ENCODE measurements at regions not wholly inside any gene's neighbourhood (a gene's known extent, or its start where the extent isn't known, plus 50 kb on each side); places are given as distances from the start of the nearest gene placed in this dataset.
"Not testable (repeated sequence)": the region's sequence is repeated elsewhere in the genome, so short reads cannot be mapped to it uniquely, and the experiment has no call there.

DNA sequence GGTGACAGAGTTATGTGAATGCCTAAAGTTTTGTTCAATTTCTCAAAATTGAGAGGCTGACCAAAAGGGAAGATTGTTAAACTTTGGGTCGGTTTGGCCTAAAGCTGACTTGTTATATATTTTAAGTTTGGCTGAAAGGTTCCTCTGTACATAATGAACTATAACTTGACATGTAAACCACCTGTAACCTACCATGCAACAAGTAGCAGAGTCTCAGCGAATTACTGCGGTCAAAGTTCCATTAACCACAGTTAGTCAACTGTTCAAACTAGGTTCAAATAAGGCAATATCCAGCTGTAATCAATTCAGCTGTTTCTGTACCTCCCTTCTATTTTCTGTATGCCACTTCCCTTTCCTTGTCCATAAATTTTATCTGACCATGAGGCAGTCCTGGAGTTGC, 325.1 kb upstream of the NMUR2 start:
- TF ChIP-seq POLR2AphosphoS5 (IDR thresholded peaks at IDR 0.05): no peak
- TF ChIP-seq, protein P1, sequence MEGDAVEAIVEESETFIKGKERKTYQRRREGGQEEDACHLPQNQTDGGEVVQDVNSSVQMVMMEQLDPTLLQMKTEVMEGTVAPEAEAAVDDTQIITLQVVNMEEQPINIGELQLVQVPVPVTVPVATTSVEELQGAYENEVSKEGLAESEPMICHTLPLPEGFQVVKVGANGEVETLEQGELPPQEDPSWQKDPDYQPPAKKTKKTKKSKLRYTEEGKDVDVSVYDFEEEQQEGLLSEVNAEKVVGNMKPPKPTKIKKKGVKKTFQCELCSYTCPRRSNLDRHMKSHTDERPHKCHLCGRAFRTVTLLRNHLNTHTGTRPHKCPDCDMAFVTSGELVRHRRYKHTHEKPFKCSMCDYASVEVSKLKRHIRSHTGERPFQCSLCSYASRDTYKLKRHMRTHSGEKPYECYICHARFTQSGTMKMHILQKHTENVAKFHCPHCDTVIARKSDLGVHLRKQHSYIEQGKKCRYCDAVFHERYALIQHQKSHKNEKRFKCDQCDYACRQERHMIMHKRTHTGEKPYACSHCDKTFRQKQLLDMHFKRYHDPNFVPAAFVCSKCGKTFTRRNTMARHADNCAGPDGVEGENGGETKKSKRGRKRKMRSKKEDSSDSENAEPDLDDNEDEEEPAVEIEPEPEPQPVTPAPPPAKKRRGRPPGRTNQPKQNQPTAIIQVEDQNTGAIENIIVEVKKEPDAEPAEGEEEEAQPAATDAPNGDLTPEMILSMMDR (IDR thresholded peaks at IDR 0.05): no peak
- TF ChIP-seq POLR2A (IDR thresholded peaks at IDR 0.05): no peak
- TF ChIP-seq EP300 (IDR thresholded peaks at IDR 0.05): no peak
- 81% methylated on average over 3 of the region's 3 CpGs for WGBS, 2 donors (ENCODE audit: low coverage in 1 of 2)
- no peak for ATAC-seq

DNA sequence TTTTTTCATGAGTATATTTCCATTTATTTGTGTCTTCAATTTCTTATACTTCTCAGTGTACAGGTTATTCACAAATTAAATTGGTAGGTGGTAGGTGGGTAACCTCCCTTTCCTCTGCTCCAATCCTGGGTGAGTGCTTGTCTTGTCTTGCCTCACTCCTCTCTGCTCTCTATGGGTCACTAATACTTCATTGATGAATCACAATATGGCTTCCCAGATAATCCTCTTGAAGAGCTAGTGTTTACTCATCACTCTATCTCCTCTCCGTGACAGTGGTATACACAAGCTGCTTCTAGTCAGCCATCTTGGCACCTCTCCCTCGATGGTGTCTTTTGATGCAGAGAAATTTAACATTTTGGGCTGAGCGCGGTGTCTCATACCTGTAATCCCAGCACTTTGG, 331.8 kb upstream of the NMUR2 start:
- Histone ChIP-seq H3K4me1 (no peaks in the 10 kb centered on the region), H3K4me3 (no peak overlapping the region), H3K27ac (no peak overlapping the region), H3K9me3 (peaks cover 0 to 28% (median 0%) of the 10 kb centered on the region in 3 donors), H3K36me3 (no peaks in the 10 kb centered on the region), H3K27me3 (no peaks in the 10 kb centered on the region)
- 60% methylated on average over 1 of the region's 4 CpGs; no CpG with 5 or more reads in 1 of the 2 donors for WGBS, 2 donors (ENCODE audit: low coverage in 1 of 2)
- TF ChIP-seq POLR2AphosphoS5 (IDR thresholded peaks at IDR 0.05) (no peak), POLR2A (IDR thresholded peaks at IDR 0.05) (no peak), EP300 (IDR thresholded peaks at IDR 0.05) (no peak)
- TF ChIP-seq, protein P1 (IDR thresholded peaks at IDR 0.05): no peak
- no peak for ATAC-seq

More for the DNA sequence above, 325.1 kb upstream of the NMUR2 start:
- Histone ChIP-seq H3K4me3 (no peak overlapping the region), H3K27ac (no peak overlapping the region), H3K4me1 (no peaks in the 10 kb centered on the region), H3K9me3 (no peaks in the 10 kb centered on the region), H3K36me3 (no peaks in the 10 kb centered on the region), H3K27me3 (no peaks in the 10 kb centered on the region)

- no peak overlapping the region for H3K27ac ChIP-seq
- H3K4me3 ChIP-seq: no peak overlapping the region
- ATAC-seq: no peak
- H3K36me3 ChIP-seq: no peaks in the 10 kb centered on the region
- no peaks in the 10 kb centered on the region for H3K27me3 ChIP-seq
- H3K4me1 ChIP-seq: no peaks in the 10 kb centered on the region
- peaks cover 0 to 28% (median 0%) of the 10 kb centered on the region in 3 donors for H3K9me3 ChIP-seq
- TF ChIP-seq EP300 (IDR thresholded peaks at IDR 0.05) (no peak), POLR2AphosphoS5 (IDR thresholded peaks at IDR 0.05) (no peak), POLR2A (IDR thresholded peaks at IDR 0.05) (no peak)
- TF ChIP-seq, protein P1 (IDR thresholded peaks at IDR 0.05): no peak
These were observed 334.8 kb upstream of the NMUR2 start for GRCh38 chr5:152739916-152740315.

- peaks cover 0 to 28% (median 0%) of the 10 kb centered on the region in 3 donors for H3K9me3 ChIP-seq
- not testable (repeated sequence) for H3K4me3 ChIP-seq, H3K27me3 ChIP-seq, H3K27ac ChIP-seq, H3K4me1 ChIP-seq, H3K36me3 ChIP-seq, ATAC-seq
- WGBS, 2 donors (ENCODE audit: low coverage in 1 of 2): no CpG with 5 or more reads among the region's 10 CpGs
These were observed 336.0 kb upstream of the NMUR2 start for GRCh38 chr5:152741126-152741525.

- H3K27me3 ChIP-seq, H3K4me3 ChIP-seq, ATAC-seq, H3K36me3 ChIP-seq, H3K27ac ChIP-seq, H3K9me3 ChIP-seq, H3K4me1 ChIP-seq: not testable (repeated sequence)
- WGBS, 2 donors (ENCODE audit: low coverage in 1 of 2): 75% methylated on average over 2 of the region's 6 CpGs; no CpG with 5 or more reads in 1 of the 2 donors
These were observed 382.7 kb upstream of the NMUR2 start for GRCh38 chr5:152787709-152788217.

DNA sequence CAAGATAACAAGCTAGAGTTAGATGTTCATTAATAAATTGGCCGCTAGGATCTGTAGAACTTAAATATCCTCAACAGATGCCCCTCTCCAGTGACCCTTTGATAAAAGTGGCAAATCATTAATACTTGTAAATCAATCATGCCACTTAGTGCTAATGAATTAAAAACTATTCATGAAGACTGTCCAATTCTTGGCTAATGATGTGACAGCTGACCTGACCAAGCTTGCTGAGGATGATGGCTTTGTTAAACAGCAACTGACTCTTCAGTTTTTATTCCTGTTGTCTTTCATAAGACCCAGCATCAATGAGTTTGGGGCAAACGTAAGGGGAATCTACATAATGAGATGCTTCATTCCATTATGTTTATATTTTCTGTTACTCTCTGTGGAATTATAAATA, 396.8 kb upstream of the NMUR2 start:
- Histone ChIP-seq H3K36me3 (no peaks in the 10 kb centered on the region), H3K4me3 (no peak overlapping the region), H3K4me1 (no peaks in the 10 kb centered on the region), H3K27ac (no peak overlapping the region), H3K27me3 (no peaks in the 10 kb centered on the region), H3K9me3 (no peaks in the 10 kb centered on the region)
- 52 to 56% methylated on average over 2 of the region's 2 CpGs for WGBS, 2 donors (ENCODE audit: low coverage in 1 of 2)
- no peak for ATAC-seq
- no peak for TF ChIP-seq POLR2AphosphoS5 (IDR thresholded peaks at IDR 0.05)
- TF ChIP-seq, protein P1 (IDR thresholded peaks at IDR 0.05): no peak
- no peak for TF ChIP-seq POLR2A (IDR thresholded peaks at IDR 0.05)
- TF ChIP-seq EP300 (IDR thresholded peaks at IDR 0.05): no peak
